ENCODE measurements at regions not wholly inside any gene's neighbourhood (a gene's known extent, or its start where the extent isn't known, plus 50 kb on each side); places are given as distances from the start of the nearest gene placed in this dataset.

- TF ChIP-seq POLR2A (IDR thresholded peaks at IDR 0.05; ENCODE audit: low read depth, low read length) (no peak), POLR2AphosphoS5 (IDR thresholded peaks at IDR 0.05; ENCODE audit: low read depth, low read length) (no peak), TAF1 (IDR thresholded peaks at IDR 0.05; ENCODE audit: low read depth, low read length) (no peak)
Measured at GRCh38 chr10:118181021-118181420, 134.3 kb upstream of the RAB11FIP2 start.
